NCI-H1105 treated with DMSO at 0.1 percent for 48 hours (cell line): ENCODE measurements at regions not wholly inside any gene's neighbourhood (a gene's known extent, or its start where the extent isn't known, plus 50 kb on each side); places are given as distances from the start of the nearest gene placed in this dataset.
"Not testable (repeated sequence)": the region's sequence is repeated elsewhere in the genome, so short reads cannot be mapped to it uniquely, and the experiment has no call there.

Source experiments
- DNase-seq: peaks from one replicate; lab custom pipeline; 2025; lab: John Stamatoyannopoulos, UW

GRCh38 chr14:105581551-105582341, 55.4 kb downstream of the TMEM121 start:
- no peak for DNase-seq

GRCh38 chr14:105582639-105583038, 56.3 kb downstream of the TMEM121 start:
- no peak for DNase-seq

- DNase-seq = not testable (repeated sequence)
These were observed 57.5 kb downstream of the TMEM121 start for GRCh38 chr14:105583914-105584313.

GRCh38 chr14:105585290-105585689, 58.9 kb downstream of the TMEM121 start:
- not testable (repeated sequence) for DNase-seq

- DNase-seq = not testable (repeated sequence)
These were observed 59.3 kb downstream of the TMEM121 start for GRCh38 chr14:105585722-105586121.

- DNase-seq = not testable (repeated sequence)
These were observed 59.9 kb downstream of the TMEM121 start for GRCh38 chr14:105586144-105586872.

- DNase-seq = not testable (repeated sequence)
These were observed 60.7 kb downstream of the TMEM121 start for GRCh38 chr14:105587034-105587433.

- DNase-seq = not testable (repeated sequence)
These were observed 61.3 kb downstream of the TMEM121 start for GRCh38 chr14:105587482-105588235.

GRCh38 chr14:105588236-105588860, 62.0 kb downstream of the TMEM121 start:
- DNase-seq = no peak

GRCh38 chr14:105589161-105589925, 63.0 kb downstream of the TMEM121 start:
- DNase-seq = no peak

GRCh38 chr14:105589926-105590185, 63.5 kb downstream of the TMEM121 start:
- not testable (repeated sequence) for DNase-seq

GRCh38 chr14:105591052-105591451, 64.7 kb downstream of the TMEM121 start:
- no peak for DNase-seq

GRCh38 chr14:105591792-105592341, 65.5 kb downstream of the TMEM121 start:
- DNase-seq = not testable (repeated sequence)

GRCh38 chr14:105592646-105593045, 66.3 kb downstream of the TMEM121 start:
- not testable (repeated sequence) for DNase-seq

- DNase-seq = not testable (repeated sequence)
These were observed 69.0 kb downstream of the TMEM121 start for GRCh38 chr14:105595346-105595745.

GRCh38 chr14:105596374-105596773, 70.0 kb downstream of the TMEM121 start:
- not testable (repeated sequence) for DNase-seq

- DNase-seq = not testable (repeated sequence)
These were observed 71.8 kb downstream of the TMEM121 start for GRCh38 chr14:105598040-105598763.

- not testable (repeated sequence) for DNase-seq
These were observed 72.7 kb downstream of the TMEM121 start for GRCh38 chr14:105598925-105599586.

GRCh38 chr14:105600195-105600938, 74.0 kb downstream of the TMEM121 start:
- not testable (repeated sequence) for DNase-seq
